22Rv1 (cell line): ENCODE measurements at regions not wholly inside any gene's neighbourhood (a gene's known extent, or its start where the extent isn't known, plus 50 kb on each side); places are given as distances from the start of the nearest gene placed in this dataset.

ENCODE experiments used
- CTCF ChIP-seq: fragments of 450-650 bp; IDR thresholded peaks from 2 replicates; pipeline ENCODE4 v1.5.1; 2017; ENCODE audit warnings: mild to moderate bottlenecking
- ZFX ChIP-seq: fragments of 450-650 bp; IDR thresholded peaks from 2 replicates; pipeline ENCODE4 v1.6.1; 2017; ENCODE audit warnings: antibody characterized with exemption, borderline replicate concordance

- TF ChIP-seq CTCF (no peak), ZFX (no peak)
Measured at GRCh38 chr3:124385996-124386395, 344.3 kb upstream of the UMPS start.
